PC-9 (cell line): ENCODE measurements at regions not wholly inside any gene's neighbourhood (a gene's known extent, or its start where the extent isn't known, plus 50 kb on each side); places are given as distances from the start of the nearest gene placed in this dataset.

Experiments used
- BruUV-seq: library from RNA; stranded (reverse); fragments of 400-500 nt; replicated peaks from 2 replicates; lab custom pipeline; 2021; lab: Mats Ljungman, UMichigan
- CTCF ChIA-PET: fragments of 300-600 bp; sonication (Branson Sonifier 250); formaldehyde crosslinking; loops from one replicate; lab custom pipeline; 2022; ENCODE audit warnings: antibody characterized with exemption; lab: Charles Lee
- POLR2A ChIA-PET: fragments of 300-600 bp; sonication (Branson Sonifier 250); formaldehyde crosslinking; loops from one replicate; lab custom pipeline; 2022; ENCODE audit warnings: antibody characterized with exemption; ENCODE audit not compliant: unreplicated experiment; lab: Charles Lee
- DNase-seq, 2 experiments: peaks; one replicate each; pipeline versions ENCODE4 v3.0.0 to v3.0.0-alpha.2; 2015 to 2022; ENCODE audit warnings: mixed read lengths in 1 of 2
- H2AFZ ChIP-seq: fragments of 200-600 bp; sonication (generic); 2 replicates; pipeline ENCODE4 v1.8.1; 2017; ENCODE audit warnings: antibody characterized with exemption
- H3F3A ChIP-seq: fragments of 200-600 bp; sonication (generic); 2 replicates; pipeline ENCODE4 v1.8.1; 2017; ENCODE audit warnings: antibody characterized with exemption, mild to moderate bottlenecking, low read depth; ENCODE audit not compliant: insufficient read depth
- H3K27ac ChIP-seq: fragments of 200-600 bp; sonication (generic); 2 replicates; pipeline ENCODE4 v1.6.1; 2016; ENCODE audit warnings: mixed run types
- H3K27me3 ChIP-seq: fragments of 200-600 bp; sonication (generic); 2 replicates; pipeline ENCODE4 v1.6.1; 2016; ENCODE audit warnings: low read depth, mixed run types; ENCODE audit not compliant: insufficient read depth
- H3K36me3 ChIP-seq: fragments of 200-600 bp; sonication (generic); 2 replicates; pipeline ENCODE4 v1.6.1; 2016; ENCODE audit warnings: low read depth, mixed run types
- H3K4me1 ChIP-seq: fragments of 200-600 bp; sonication (generic); replicated peaks from 2 replicates; pipeline ENCODE4 v1.6.1; 2016; ENCODE audit warnings: mixed run types; ENCODE audit not compliant: insufficient read depth
- H3K4me2 ChIP-seq: fragments of 200-600 bp; sonication (generic); 2 replicates; pipeline ENCODE4 v1.6.1; 2017; ENCODE audit warnings: mixed run types
- H3K4me3 ChIP-seq: fragments of 200-600 bp; sonication (generic); 2 replicates; pipeline ENCODE4 v1.6.1; 2016; ENCODE audit warnings: mixed run types
- H3K79me2 ChIP-seq: fragments of 200-600 bp; sonication (generic); 2 replicates; pipeline ENCODE4 v1.6.1; 2017; ENCODE audit warnings: low read depth, mixed run types
- H3K9me2 ChIP-seq: fragments of 200-600 bp; sonication (generic); 2 replicates; pipeline ENCODE4 v1.8.1; 2017; ENCODE audit warnings: mild to moderate bottlenecking; ENCODE audit not compliant: insufficient read depth
- H3K9me3 ChIP-seq: fragments of 200-600 bp; sonication (generic); 2 replicates; pipeline ENCODE4 v1.8.1; 2016; ENCODE audit warnings: low read depth; ENCODE audit not compliant: insufficient read depth
- H4K20me1 ChIP-seq: fragments of 200-600 bp; sonication (generic); 2 replicates; pipeline ENCODE4 v1.8.1; 2017; ENCODE audit not compliant: insufficient read depth
- CTCF ChIP-seq: fragments of 200-600 bp; sonication (generic); conservative IDR thresholded peaks from 2 replicates; pipeline ENCODE4 v1.6.1; 2017; ENCODE audit warnings: mixed run types, antibody characterized with exemption, mild to moderate bottlenecking, moderate library complexity
- EZH2 ChIP-seq: fragments of 200-600 bp; sonication (generic); IDR thresholded peaks from 2 replicates; pipeline ENCODE4 v1.8.0; 2017; ENCODE audit warnings: antibody characterized with exemption, low read depth
- intact Hi-C: fragments of 100-400 bp; cut with micrococcal nuclease; formaldehyde crosslinking; loops from one replicate; pipeline ENCODE4 v1.10.0; 2022; ENCODE audit not compliant: unreplicated experiment

- Histone ChIP-seq H3F3A (no peaks in the 10 kb centered on the region), H3K4me3 (no peak overlapping the region), H3K27me3 (peaks cover 100% of the 10 kb centered on the region), H3K36me3 (no peaks in the 10 kb centered on the region), H3K27ac (no peak overlapping the region), H4K20me1 (no peaks in the 10 kb centered on the region; the same call in 1 of the 2 replicates), H3K9me3 (no peaks in the 10 kb centered on the region), H3K4me2 (no peak overlapping the region), H3K9me2 (no peaks in the 10 kb centered on the region), H3K4me1 (no peaks in the 10 kb centered on the region), H3K79me2 (no peaks in the 10 kb centered on the region), H2AFZ (no peak overlapping the region)
- ChIA-PET POLR2A (no interaction called here), CTCF (no interaction called here)
- BruUV-seq: no TSS peak
- TF ChIP-seq CTCF: no peak
- no peak for TF ChIP-seq EZH2
- no peak for DNase-seq
- intact Hi-C loops: no loop called here
Measured at GRCh38 chr22:49182416-49182815, 645.3 kb downstream of the BRD1 start.

GRCh38 chr22:49181942-49182341 is 645.7 kb downstream of the BRD1 start:
- Histone ChIP-seq H3K4me3 (no peak overlapping the region), H3K27ac (no peak overlapping the region), H3K4me2 (no peak overlapping the region), H2AFZ (no peak overlapping the region), H3K9me2 (no peaks in the 10 kb centered on the region), H3F3A (no peaks in the 10 kb centered on the region), H3K9me3 (no peaks in the 10 kb centered on the region), H3K4me1 (no peaks in the 10 kb centered on the region), H3K79me2 (no peaks in the 10 kb centered on the region), H4K20me1 (no peaks in the 10 kb centered on the region; the same call in 1 of the 2 replicates), H3K36me3 (no peaks in the 10 kb centered on the region), H3K27me3 (peaks cover 100% of the 10 kb centered on the region)
- POLR2A ChIA-PET: no interaction called here
- intact Hi-C loops: no loop called here
- TF ChIP-seq CTCF: no peak
- TF ChIP-seq EZH2: no peak
- BruUV-seq: no TSS peak
- DNase-seq: no peak
- CTCF ChIA-PET: no interaction called here

GRCh38 chr22:49181431-49181830 is 646.2 kb downstream of the BRD1 start:
- Histone ChIP-seq H4K20me1 (no peaks in the 10 kb centered on the region; the same call in 1 of the 2 replicates), H2AFZ (no peak overlapping the region), H3K9me3 (no peaks in the 10 kb centered on the region), H3K27ac (no peak overlapping the region), H3K79me2 (no peaks in the 10 kb centered on the region), H3K9me2 (no peaks in the 10 kb centered on the region), H3K4me1 (no peaks in the 10 kb centered on the region), H3K27me3 (peaks cover 100% of the 10 kb centered on the region), H3K4me2 (no peak overlapping the region), H3F3A (no peaks in the 10 kb centered on the region), H3K4me3 (no peak overlapping the region), H3K36me3 (no peaks in the 10 kb centered on the region)
- 0 out of 2 replicates have a peak, but pooled peaks have one; percentile 33 for TF ChIP-seq EZH2
- no peak for TF ChIP-seq CTCF
- CTCF ChIA-PET: no interaction called here
- POLR2A ChIA-PET: no interaction called here
- no peak for DNase-seq
- intact Hi-C loops: no loop called here
- BruUV-seq: no TSS peak
